Hindlimb muscle (tissue), 1 donor: ENCODE measurements at regions not wholly inside any gene's neighbourhood (a gene's known extent, or its start where the extent isn't known, plus 50 kb on each side); places are given as distances from the start of the nearest gene placed in this dataset.

ENCODE experiments used
- DNase-seq: peaks from one replicate; pipeline ENCODE4 v3.0.0-alpha.2; 2013

- no peak for DNase-seq
These were observed 217.1 kb downstream of the CSNK2A3 start for GRCh38 chr11:11135820-11136476.

- no peak for DNase-seq
These were observed 223.9 kb downstream of the CSNK2A3 start for GRCh38 chr11:11129118-11129517.

- no peak for DNase-seq
These were observed 227.4 kb downstream of the CSNK2A3 start for GRCh38 chr11:11125618-11126017.

GRCh38 chr11:11122749-11123148 is 230.3 kb downstream of the CSNK2A3 start:
- no peak for DNase-seq

GRCh38 chr11:11119917-11120316 is 233.1 kb downstream of the CSNK2A3 start:
- no peak for DNase-seq

GRCh38 chr11:11117730-11118129 is 235.3 kb downstream of the CSNK2A3 start:
- DNase-seq, result no peak

- no peak for DNase-seq
These were observed 237.6 kb downstream of the CSNK2A3 start for GRCh38 chr11:11115475-11115874.

- DNase-seq, result no peak
These were observed 239.4 kb downstream of the CSNK2A3 start for GRCh38 chr11:11113626-11114025.

- no peak for DNase-seq
These were observed 245.0 kb downstream of the CSNK2A3 start for GRCh38 chr11:11108026-11108425.

GRCh38 chr11:11107076-11107723 is 245.8 kb downstream of the CSNK2A3 start:
- DNase-seq, result no peak

GRCh38 chr11:11105361-11105760 is 247.5 kb upstream of the ZBED5 start:
- no peak for DNase-seq

- DNase-seq, result no peak
These were observed 238.2 kb upstream of the ZBED5 start for GRCh38 chr11:11095831-11096723.

- DNase-seq, result no peak
These were observed 232.6 kb upstream of the ZBED5 start for GRCh38 chr11:11090495-11090894.

- DNase-seq, result no peak
These were observed 232.0 kb upstream of the ZBED5 start for GRCh38 chr11:11089805-11090204.

GRCh38 chr11:11086979-11087378 is 229.1 kb upstream of the ZBED5 start:
- DNase-seq, result no peak

- DNase-seq, result no peak
These were observed 227.7 kb upstream of the ZBED5 start for GRCh38 chr11:11085580-11085979.

GRCh38 chr11:11084337-11084736 is 226.5 kb upstream of the ZBED5 start:
- no peak for DNase-seq

- DNase-seq, result no peak
These were observed 225.6 kb upstream of the ZBED5 start for GRCh38 chr11:11083441-11083840.

- no peak for DNase-seq
These were observed 224.8 kb upstream of the ZBED5 start for GRCh38 chr11:11082646-11083045.

GRCh38 chr11:11081776-11082175 is 223.9 kb upstream of the ZBED5 start:
- DNase-seq, result no peak

GRCh38 chr11:11081288-11081687 is 223.4 kb upstream of the ZBED5 start:
- DNase-seq, result no peak

GRCh38 chr11:11078344-11079086 is 220.7 kb upstream of the ZBED5 start:
- DNase-seq, result no peak

GRCh38 chr11:11077898-11078297 is 220.0 kb upstream of the ZBED5 start:
- no peak for DNase-seq
